K562 (cell line): ENCODE measurements at regions not wholly inside any gene's neighbourhood (a gene's known extent, or its start where the extent isn't known, plus 50 kb on each side); places are given as distances from the start of the nearest gene placed in this dataset.
A peak's percentile ranks its signal among the peaks of the same experiment; 100 is the strongest.

Source experiments
- ATAC-seq: fragments of 200-7000 bp; cut with Tn5 transposase; 3 replicates; pipeline ENCODE4 v1.9.1; 2020; ENCODE audit warnings: moderate library complexity
- BruUV-seq: library from RNA; stranded (reverse); fragments of 400-500 nt; replicated peaks from 2 replicates; lab custom pipeline; 2021; lab: Mats Ljungman, UMichigan
- CTCF ChIA-PET: fragments of 300-600 bp; formaldehyde crosslinking; extraction: SDS; loops from one replicate; lab custom pipeline; 2021; ENCODE audit warnings: low intra/inter-chr PET ratio; lab: Yijun Ruan, JAX
- POLR2A ChIA-PET: fragments of 300-600, 350-650 bp; sonication (Branson Sonifier 250); formaldehyde crosslinking; extraction: SDS; loops from one replicate; lab custom pipeline; 2021; ENCODE audit warnings: antibody characterized with exemption, inconsistent platforms; lab: Yijun Ruan, JAX
- DNase-seq, 4 experiments: peaks; one replicate each; pipeline versions ENCODE4 v3.0.0 to v3.0.0-alpha.2; 2011 to 2018; ENCODE audit warnings: low spot score in 3 of 4, mixed read lengths in 3 of 4; ENCODE audit errors: extremely low read depth in 1 of 4
- FAIRE-seq: peaks from 2 replicates; lab custom pipeline; 2011; peaks lifted over from hg19 to GRCh38; lab: Jason Lieb, UNC
- H2AFZ ChIP-seq: 2 replicates; pipeline ENCODE4 v1.6.0; 2011; ENCODE audit warnings: low read depth, low read length, control low read depth, inconsistent platforms
- H3K27ac ChIP-seq: fragments of 200-600 bp; 3 replicates; pipeline ENCODE4 v1.8.0; 2011; ENCODE audit warnings: low read depth, mild to moderate bottlenecking, control low read depth, inconsistent platforms, low read length, moderate library complexity, mixed read lengths; ENCODE audit errors: extremely low read depth
- H3K27me3 ChIP-seq, 2 experiments: fragments of 300-600 bp in 1 of 2; 2 replicates in 1 of 2; 3 replicates in 1 of 2; pipeline versions ENCODE4 v1.6.0 to v1.8.0; 2011; ENCODE audit warnings: inconsistent platforms in 2 of 2, low read length in 2 of 2, mild to moderate bottlenecking in 1 of 2, mixed read lengths in 1 of 2, moderate library complexity in 1 of 2; ENCODE audit not compliant: control insufficient read depth in 2 of 2, insufficient read depth in 2 of 2
- H3K36me3 ChIP-seq: fragments of 300-600 bp; 3 replicates; pipeline ENCODE4 v1.8.0; 2011; ENCODE audit warnings: mild to moderate bottlenecking, low read length, inconsistent platforms; ENCODE audit not compliant: control insufficient read depth, insufficient read depth
- H3K4me1 ChIP-seq, 2 experiments: fragments of 200-600 bp in 1 of 2; replicated peaks in 1 of 2; 2 replicates in 1 of 2; 3 replicates in 1 of 2; pipeline versions ENCODE4 v1.5.1 to v1.8.0; 2011; ENCODE audit warnings: inconsistent platforms in 2 of 2, low read length in 2 of 2, mild to moderate bottlenecking in 1 of 2, mixed read lengths in 1 of 2, moderate library complexity in 1 of 2; ENCODE audit not compliant: control insufficient read depth in 2 of 2, insufficient read depth in 2 of 2
- H3K4me2 ChIP-seq: 2 replicates; pipeline ENCODE4 v1.6.1; 2011; ENCODE audit warnings: low read length, control low read depth, inconsistent platforms, mixed read lengths; ENCODE audit not compliant: insufficient read depth
- H3K4me3 ChIP-seq: fragments of 200-600 bp; sonication (generic), shearing (Covaris generic); 2 replicates; pipeline ENCODE4 v1.5.1; 2016; ENCODE audit warnings: control low read depth, inconsistent platforms
- H3K79me2 ChIP-seq: fragments of 200-600 bp; 3 replicates; pipeline ENCODE4 v1.8.0; 2011; ENCODE audit warnings: low read length, inconsistent platforms; ENCODE audit not compliant: control insufficient read depth, insufficient read depth
- H3K9ac ChIP-seq, 2 experiments: 2 replicates each; pipeline versions ENCODE4 v1.6.0 to v1.6.1; 2011; ENCODE audit warnings: low read depth in 2 of 2, low read length in 2 of 2, control low read depth in 1 of 2, inconsistent platforms in 1 of 2, mild to moderate bottlenecking in 1 of 2, mixed read lengths in 1 of 2; ENCODE audit not compliant: insufficient read depth in 1 of 2
- H3K9me1 ChIP-seq: one replicate; pipeline ENCODE4 v1.6.0; 2011; ENCODE audit warnings: inconsistent platforms, mild to moderate bottlenecking, low read length, moderate library complexity; ENCODE audit not compliant: control insufficient read depth, insufficient read depth
- H3K9me3 ChIP-seq: replicated peaks from 2 replicates; pipeline ENCODE4 v1.5.1; 2011; ENCODE audit warnings: low read depth, low read length, inconsistent platforms; ENCODE audit not compliant: control insufficient read depth, insufficient read depth
- H4K20me1 ChIP-seq: replicated peaks from 2 replicates; pipeline ENCODE4 v1.6.1; 2011; ENCODE audit warnings: low read length, inconsistent platforms, mixed read lengths; ENCODE audit not compliant: control insufficient read depth, insufficient read depth
- ARNT ChIP-seq, 2 experiments: fragments of 450-650 bp; IDR thresholded peaks; 2 replicates each; pipeline ENCODE4 v1.6.1; 2016; ENCODE audit warnings: mild to moderate bottlenecking in 1 of 2
- BACH1 ChIP-seq: fragments of 200-800 bp; sonication (Bioruptor generic); IDR thresholded peaks from 2 replicates; pipeline ENCODE4 v1.6.1; 2016; ENCODE audit warnings: missing genetic modification characterization, missing compliant biosample characterization
- CBX3 ChIP-seq, 2 experiments: IDR thresholded peaks; 1 replicate in 1 of 2; 2 replicates in 1 of 2; pipeline ENCODE4 v1.6.1; 2012; ENCODE audit warnings: inconsistent platforms in 2 of 2, low read length in 2 of 2, borderline replicate concordance in 1 of 2, control low read depth in 1 of 2
- CEBPB ChIP-seq: fragments of 450-650 bp; IDR thresholded peaks from 2 replicates; pipeline ENCODE4 v1.6.1; 2016; ENCODE audit warnings: missing genetic modification characterization, missing compliant biosample characterization
- CEBPG ChIP-seq, 3 experiments: fragments of 200-800 bp in 1 of 3; sonication (Bioruptor generic) in 1 of 3; sonication (generic) in 1 of 3; formaldehyde crosslinking in 1 of 3; IDR thresholded peaks in 2 of 3; conservative IDR thresholded peaks in 1 of 3; 2 replicates each; pipeline versions ENCODE4 v1.6.1 to v1.8.0; 2016 to 2022; ENCODE audit warnings: missing compliant biosample characterization in 2 of 3, missing genetic modification characterization in 2 of 3, mild to moderate bottlenecking in 1 of 3, missing genetic modification reagents in 1 of 3
- CHCHD3 ChIP-seq: fragments of 250-450 bp; sonication (Bioruptor Pico); IDR thresholded peaks from 2 replicates; pipeline ENCODE4 v2.1.2; 2022; ENCODE audit warnings: mild to moderate bottlenecking
- CREM ChIP-seq: IDR thresholded peaks from 2 replicates; pipeline ENCODE4 v1.6.1; 2014; ENCODE audit warnings: antibody characterized with exemption, low read depth
- EP300 ChIP-seq: IDR thresholded peaks from 2 replicates; pipeline ENCODE4 v1.6.1; 2012; ENCODE audit warnings: low read length, improper control_type of control experiment
- NR2F6 ChIP-seq: fragments of 450-650 bp; formaldehyde crosslinking; IDR thresholded peaks from 2 replicates; pipeline ENCODE4 v1.4.0; 2020; ENCODE audit warnings: mild to moderate bottlenecking
- PHB ChIP-seq: fragments of 250-450 bp; sonication (Bioruptor Pico); IDR thresholded peaks from 2 replicates; pipeline ENCODE4 v1.5.0; 2021
- XRCC5 ChIP-seq: fragments of 200-400 bp; formaldehyde crosslinking; IDR thresholded peaks from 2 replicates; pipeline ENCODE4 v1.6.1; 2017; ENCODE audit warnings: low read depth, mild to moderate bottlenecking, low read length
- ZHX1 ChIP-seq: fragments of 150-350 bp; conservative IDR thresholded peaks from 2 replicates; pipeline ENCODE4 v1.6.1; 2014; ENCODE audit warnings: low read length
- WGBS: fragments of 100-300 bp; shearing (Covaris generic); methylation state at CpG from one replicate; pipeline ENCODE4 v1.1.6; 2016; ENCODE audit warnings: low coverage, mixed read lengths; ENCODE audit not compliant: insufficient coverage; ENCODE audit errors: missing lambda C conversion rate; 5-methylcytosine and 5-hydroxymethylcytosine counted together
- in situ Hi-C: fragments of 300-500 bp; cut with MboI; formaldehyde crosslinking; loops from 4 replicates; pipeline ENCODE4 v1.15.0; 2018; ENCODE audit warnings: inconsistent platforms, mixed read lengths
- intact Hi-C: fragments of 100-400 bp; cut with micrococcal nuclease; formaldehyde crosslinking; loops from 2 replicates; pipeline ENCODE4 v1.14.2; 2022

- intact Hi-C loops (no loop called here), in situ Hi-C loops (no loop called here)
- no peaks in the 10 kb centered on the region for H3K4me1 ChIP-seq
- H3K4me3 ChIP-seq = no peak overlapping the region
- 0% methylated on average over 3 of the region's 3 CpGs for WGBS
- BruUV-seq = no TSS peak
- H4K20me1 ChIP-seq = no peaks in the 10 kb centered on the region
- H3K4me2 ChIP-seq = no peak overlapping the region
- no peaks in the 10 kb centered on the region for H3K27me3 ChIP-seq
- no peak overlapping the region for H3K27ac ChIP-seq
- H3K9me3 ChIP-seq = no peaks in the 10 kb centered on the region
- POLR2A ChIA-PET = no interaction called here
- CTCF ChIA-PET = no interaction called here
- FAIRE-seq = no peak
- no peak for ATAC-seq
- TF ChIP-seq XRCC5 (no peak), CEBPG (CRISPR knock-in tag; IDR thresholded peaks at IDR 0.05) (no peak), CEBPG (tag; conservative IDR thresholded peaks at IDR 0.05 in 1 of 2, IDR thresholded peaks at IDR 0.05 in 1 of 2) (0 out of 4 replicates have a peak, but pooled peaks of 1 of the 2 experiments have one; percentile 37), CEBPB (0 out of 2 replicates have a peak, but pooled peaks have one; percentile 30)
- H3K9ac ChIP-seq = no peak overlapping the region
- no peak overlapping the region for H2AFZ ChIP-seq
- H3K36me3 ChIP-seq = no peaks in the 10 kb centered on the region
- DNase-seq = no peak
- H3K9me1 ChIP-seq = no peaks in the 10 kb centered on the region
- no peaks in the 10 kb centered on the region for H3K79me2 ChIP-seq
Measured at GRCh38 chr18:39672171-39672570, 2106.6 kb upstream of the CELF4 start.

- no peak for FAIRE-seq
- Histone ChIP-seq H3K9me1 (no peaks in the 10 kb centered on the region), H4K20me1 (no peaks in the 10 kb centered on the region), H3K27me3 (no peaks in the 10 kb centered on the region), H3K27ac (no peak overlapping the region), H3K9me3 (no peaks in the 10 kb centered on the region), H3K79me2 (no peaks in the 10 kb centered on the region), H3K36me3 (no peaks in the 10 kb centered on the region), H2AFZ (no peak overlapping the region), H3K4me1 (no peaks in the 10 kb centered on the region), H3K9ac (no peak overlapping the region), H3K4me3 (no peak overlapping the region), H3K4me2 (no peak overlapping the region)
- no peak for ATAC-seq
- in situ Hi-C loops (no loop called here), intact Hi-C loops (no loop called here)
- BruUV-seq = no TSS peak
- ChIA-PET CTCF (no interaction called here), POLR2A (no interaction called here)
- no peak for DNase-seq
- TF ChIP-seq NR2F6 (CRISPR knock-in tag) = no peak
- no peak for TF ChIP-seq CHCHD3
- TF ChIP-seq EP300 = no peak
- TF ChIP-seq ARNT (IDR thresholded peaks at IDR 0.05) = no peak
- no peak for TF ChIP-seq BACH1 (tag)
- TF ChIP-seq ZHX1 = no peak
- TF ChIP-seq PHB = no peak
- no peak for TF ChIP-seq CBX3 (IDR thresholded peaks at IDR 0.05; ENCODE audit: borderline replicate concordance in 1 of 2, low read length in 2 of 2)
- TF ChIP-seq CREM = no peak
Measured at GRCh38 chr18:39667905-39668304, 2102.3 kb upstream of the CELF4 start.
